NT2/D1 (cell line): ENCODE measurements at regions not wholly inside any gene's neighbourhood (a gene's known extent, or its start where the extent isn't known, plus 50 kb on each side); places are given as distances from the start of the nearest gene placed in this dataset.

Source experiments
- SUZ12 ChIP-seq: IDR thresholded peaks from 2 replicates; pipeline ENCODE4 v1.6.1; 2011; ENCODE audit not compliant: insufficient read length, insufficient read depth; ENCODE audit errors: extremely low read depth
- YY1 ChIP-seq: IDR thresholded peaks from 2 replicates; pipeline ENCODE4 v1.6.1; 2011; ENCODE audit not compliant: insufficient read length, insufficient read depth
- ZNF274 ChIP-seq: IDR thresholded peaks from 2 replicates; pipeline ENCODE4 v1.6.1; 2011; ENCODE audit warnings: mild to moderate bottlenecking, low read depth, low read length

DNA sequence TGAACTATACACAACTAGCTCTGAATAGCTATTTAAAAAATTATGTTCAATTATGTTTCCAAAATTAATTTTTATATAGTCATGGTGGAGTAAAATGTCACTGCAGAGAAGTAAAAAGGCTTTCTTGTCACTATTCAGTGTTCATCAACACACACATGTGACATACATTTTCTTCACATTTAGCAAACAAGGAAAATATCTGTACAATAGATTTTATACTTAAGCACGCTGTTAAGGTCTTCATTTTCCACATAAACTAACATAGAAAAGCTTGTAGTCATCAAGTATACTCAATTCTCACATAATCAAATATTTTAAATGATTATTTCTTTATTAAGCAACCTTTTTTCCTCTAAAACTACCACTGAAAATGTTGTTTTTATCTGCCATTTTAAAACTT is 141.2 kb upstream of the DIO2 start:
- TF ChIP-seq YY1 = no peak
- TF ChIP-seq ZNF274 = no peak
- TF ChIP-seq SUZ12 = no peak
